BE2C (cell line): ENCODE measurements at regions not wholly inside any gene's neighbourhood (a gene's known extent, or its start where the extent isn't known, plus 50 kb on each side); places are given as distances from the start of the nearest gene placed in this dataset.

Source experiments
- DNase-seq: peaks from one replicate; pipeline ENCODE4 v3.0.0-alpha.2; 2020
- H3K27me3 ChIP-seq: fragments of 250-450 bp; sonication (Bioruptor Pico); 2 replicates; pipeline ENCODE4 v1.5.1; 2020; ENCODE audit warnings: mild to moderate bottlenecking
- H3K36me3 ChIP-seq: fragments of 250-450 bp; sonication (Bioruptor Pico); 2 replicates; pipeline ENCODE4 v1.5.1; 2020; ENCODE audit warnings: mild to moderate bottlenecking
- H3K4me1 ChIP-seq: fragments of 250-450 bp; sonication (Bioruptor Pico); 2 replicates; pipeline ENCODE4 v1.5.1; 2020
- H3K4me3 ChIP-seq: 2 replicates; pipeline ENCODE4 v1.5.1; 2011; ENCODE audit warnings: low read depth, low read length
- H3K9me3 ChIP-seq: fragments of 250-450 bp; sonication (Bioruptor Pico); 2 replicates; pipeline ENCODE4 v1.5.1; 2020
- TF ChIP-seq, protein P1 (sequence below): IDR thresholded peaks from 2 replicates; pipeline ENCODE4 v1.5.1; 2012; ENCODE audit warnings: mild to moderate bottlenecking, low read depth, low read length

DNA sequence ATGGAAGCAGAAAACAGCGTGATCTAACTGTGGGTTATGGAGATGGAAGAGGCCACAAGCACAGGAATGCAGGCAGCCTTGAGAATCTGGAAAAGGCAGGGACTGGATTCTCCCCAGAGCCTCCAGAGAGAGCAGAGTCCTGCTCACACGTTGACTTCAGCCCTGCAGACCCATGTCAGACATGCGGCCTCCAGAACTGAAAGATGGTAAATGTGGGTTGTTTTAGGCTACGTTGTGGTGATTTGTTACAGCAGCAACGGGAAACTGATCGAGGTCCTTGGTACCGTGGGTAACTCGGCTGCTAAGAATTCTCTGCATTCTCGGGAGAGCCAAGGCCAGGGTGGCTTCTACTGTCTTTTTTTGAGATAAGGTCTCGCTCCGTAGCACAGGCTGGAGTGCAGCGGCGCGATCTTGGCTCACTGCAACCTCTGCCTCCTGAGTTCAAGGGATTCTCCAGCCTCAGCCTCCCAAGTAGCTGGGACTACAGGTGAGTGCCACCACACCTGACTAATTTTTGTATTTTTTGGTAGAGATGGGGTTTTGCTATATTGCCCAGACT, 97.1 kb downstream of the ACKR3 start:
- Histone ChIP-seq H3K36me3 (no peaks in the 10 kb centered on the region), H3K27me3 (peaks cover 22% of the 10 kb centered on the region), H3K4me3 (no peak overlapping the region), H3K4me1 (no peaks in the 10 kb centered on the region), H3K9me3 (no peaks in the 10 kb centered on the region; the same call in 1 of the 2 replicates)
- TF ChIP-seq, protein P1, sequence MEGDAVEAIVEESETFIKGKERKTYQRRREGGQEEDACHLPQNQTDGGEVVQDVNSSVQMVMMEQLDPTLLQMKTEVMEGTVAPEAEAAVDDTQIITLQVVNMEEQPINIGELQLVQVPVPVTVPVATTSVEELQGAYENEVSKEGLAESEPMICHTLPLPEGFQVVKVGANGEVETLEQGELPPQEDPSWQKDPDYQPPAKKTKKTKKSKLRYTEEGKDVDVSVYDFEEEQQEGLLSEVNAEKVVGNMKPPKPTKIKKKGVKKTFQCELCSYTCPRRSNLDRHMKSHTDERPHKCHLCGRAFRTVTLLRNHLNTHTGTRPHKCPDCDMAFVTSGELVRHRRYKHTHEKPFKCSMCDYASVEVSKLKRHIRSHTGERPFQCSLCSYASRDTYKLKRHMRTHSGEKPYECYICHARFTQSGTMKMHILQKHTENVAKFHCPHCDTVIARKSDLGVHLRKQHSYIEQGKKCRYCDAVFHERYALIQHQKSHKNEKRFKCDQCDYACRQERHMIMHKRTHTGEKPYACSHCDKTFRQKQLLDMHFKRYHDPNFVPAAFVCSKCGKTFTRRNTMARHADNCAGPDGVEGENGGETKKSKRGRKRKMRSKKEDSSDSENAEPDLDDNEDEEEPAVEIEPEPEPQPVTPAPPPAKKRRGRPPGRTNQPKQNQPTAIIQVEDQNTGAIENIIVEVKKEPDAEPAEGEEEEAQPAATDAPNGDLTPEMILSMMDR = no peak
- DNase-seq = no peak

DNA sequence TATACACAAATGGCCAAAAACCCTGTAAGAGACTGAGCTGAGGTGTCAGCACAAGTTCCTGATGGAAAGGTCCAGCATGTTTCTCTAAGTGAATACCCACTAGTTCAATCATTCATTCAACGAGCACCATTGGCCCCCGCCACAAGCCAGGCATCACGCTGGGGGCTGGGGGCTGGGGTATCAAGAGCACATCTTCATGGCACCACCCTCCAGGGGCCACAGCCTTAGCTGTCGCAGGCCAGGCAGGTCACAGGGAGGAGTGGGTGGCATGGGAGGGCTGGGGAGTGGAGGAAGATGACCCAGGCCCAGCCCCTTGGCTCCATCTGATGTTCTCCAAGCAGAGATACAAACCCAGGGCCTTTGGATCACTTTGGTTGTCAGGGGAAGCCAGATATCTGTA, 97.9 kb downstream of the ACKR3 start:
- Histone ChIP-seq H3K36me3 (no peaks in the 10 kb centered on the region), H3K27me3 (peaks cover 14% of the 10 kb centered on the region), H3K9me3 (no peaks in the 10 kb centered on the region; the same call in 1 of the 2 replicates), H3K4me1 (no peaks in the 10 kb centered on the region), H3K4me3 (no peak overlapping the region)
- TF ChIP-seq, protein P1 = no peak
- no peak for DNase-seq

DNA sequence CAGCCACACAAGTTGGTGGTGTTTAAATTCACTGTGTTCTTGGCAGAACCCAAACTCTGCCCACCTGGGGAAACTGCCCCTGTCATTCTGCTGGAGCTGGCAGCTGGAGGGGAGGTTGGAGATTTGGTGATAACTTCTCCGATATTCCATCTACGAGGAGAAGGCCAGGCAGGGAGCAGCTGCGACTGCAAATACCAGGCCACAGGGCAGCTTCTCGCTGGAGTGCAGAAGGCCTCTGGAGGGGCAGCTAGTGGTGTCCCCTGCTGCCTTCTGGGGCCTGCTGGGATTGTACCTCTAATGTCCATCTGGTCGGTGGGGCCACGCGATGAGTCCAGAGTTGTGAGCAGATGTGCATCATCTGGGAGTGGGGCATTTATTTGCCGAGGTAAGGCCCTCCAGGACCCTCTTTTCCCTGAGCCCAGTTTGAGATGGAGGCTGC, 98.9 kb downstream of the ACKR3 start:
- Histone ChIP-seq H3K27me3 (peaks cover 4% of the 10 kb centered on the region), H3K9me3 (no peaks in the 10 kb centered on the region; the same call in 1 of the 2 replicates), H3K36me3 (no peaks in the 10 kb centered on the region), H3K4me3 (no peak overlapping the region), H3K4me1 (no peaks in the 10 kb centered on the region)
- TF ChIP-seq, protein P1 = no peak
- no peak for DNase-seq

DNA sequence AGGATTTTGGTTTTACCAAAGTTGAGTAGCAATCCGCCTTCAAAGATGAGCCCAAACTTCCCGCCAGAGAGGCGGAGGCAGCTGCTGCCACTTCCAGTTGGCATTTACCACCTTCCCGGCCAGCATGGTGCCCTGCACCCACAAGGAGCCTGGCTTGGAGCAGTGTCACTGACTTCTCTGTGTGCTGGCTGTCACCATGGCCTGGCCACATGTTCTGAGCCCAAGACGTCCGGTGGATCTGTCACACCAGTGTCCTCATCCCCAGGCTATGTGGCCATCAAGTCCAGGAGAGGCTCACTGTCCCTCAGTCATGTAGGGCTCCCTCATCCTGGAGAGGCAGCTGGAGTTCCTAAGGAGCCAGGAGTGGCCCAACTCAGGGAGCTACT, 100.6 kb downstream of the ACKR3 start:
- TF ChIP-seq, protein P1 = no peak
- Histone ChIP-seq H3K27me3 (no peaks in the 10 kb centered on the region), H3K9me3 (no peaks in the 10 kb centered on the region; the same call in 1 of the 2 replicates), H3K4me3 (no peak overlapping the region), H3K4me1 (no peaks in the 10 kb centered on the region), H3K36me3 (no peaks in the 10 kb centered on the region)
- no peak for DNase-seq

DNA sequence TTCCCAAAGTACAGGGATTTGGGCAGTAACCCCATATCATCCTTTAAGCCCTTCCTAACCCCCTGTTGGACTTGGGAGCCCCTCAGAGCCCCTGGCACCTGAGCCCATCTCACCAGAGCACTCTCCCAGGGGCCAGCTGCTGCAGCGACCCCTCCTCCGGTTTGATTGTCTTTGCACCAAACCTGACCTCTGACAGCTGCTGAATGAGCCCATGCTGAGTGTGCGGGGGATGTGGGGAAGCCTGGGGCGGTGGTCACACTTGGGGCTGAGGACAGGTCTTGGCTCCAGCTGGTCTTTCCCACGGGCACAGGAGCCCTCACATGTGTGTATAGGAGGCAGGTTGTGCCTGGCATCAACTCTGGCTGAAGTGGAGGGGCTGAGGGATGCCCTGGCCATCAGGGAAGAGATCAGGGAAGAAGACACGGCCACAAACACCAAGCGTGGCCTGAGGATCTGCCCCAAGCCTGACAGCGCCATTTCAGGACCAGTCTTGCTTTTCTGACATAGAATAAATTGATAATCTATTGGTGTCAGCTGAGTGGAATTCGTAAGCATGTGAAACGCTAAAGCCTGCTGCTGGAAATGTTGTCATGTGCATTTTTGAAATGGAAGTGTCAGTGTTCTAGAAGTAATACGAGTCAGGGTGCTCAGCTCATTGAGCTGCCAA, 102.4 kb downstream of the ACKR3 start:
- TF ChIP-seq, protein P1 = no peak
- H3K27me3 ChIP-seq = peaks cover 4% of the 10 kb centered on the region; the same call in 1 of the 2 replicates
- no peaks in the 10 kb centered on the region for H3K36me3 ChIP-seq
- no peak overlapping the region for H3K4me3 ChIP-seq
- DNase-seq = no peak
- no peaks in the 10 kb centered on the region for H3K4me1 ChIP-seq
- H3K9me3 ChIP-seq = no peaks in the 10 kb centered on the region; the same call in 1 of the 2 replicates

DNA sequence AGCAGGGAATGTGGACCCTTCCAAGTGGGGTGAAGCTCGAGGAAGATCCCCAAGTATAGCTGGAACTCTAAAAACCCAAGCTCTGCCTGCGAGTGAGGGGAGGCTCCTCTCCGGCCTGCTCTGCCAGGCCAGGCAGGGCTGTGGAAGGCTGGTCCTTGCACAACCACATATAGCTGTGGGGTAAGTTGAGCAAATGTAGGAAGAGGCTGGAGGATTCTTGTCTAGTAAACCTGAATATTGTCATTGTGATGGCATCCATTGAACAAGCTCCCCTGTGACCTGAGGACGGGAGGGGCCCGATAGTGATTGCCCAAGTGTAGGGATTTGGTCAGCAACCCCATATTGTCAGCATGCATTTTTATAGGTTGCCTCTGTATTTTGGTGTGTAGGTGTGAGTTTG, 103.0 kb downstream of the ACKR3 start:
- Histone ChIP-seq H3K4me3 (no peak overlapping the region), H3K4me1 (no peaks in the 10 kb centered on the region), H3K36me3 (no peaks in the 10 kb centered on the region), H3K9me3 (no peaks in the 10 kb centered on the region; the same call in 1 of the 2 replicates), H3K27me3 (peaks cover 4% of the 10 kb centered on the region; the same call in 1 of the 2 replicates)
- no peak for DNase-seq
- TF ChIP-seq, protein P1 = no peak
